Erythroblast (primary cell): ENCODE measurements at regions not wholly inside any gene's neighbourhood (a gene's known extent, or its start where the extent isn't known, plus 50 kb on each side); places are given as distances from the start of the nearest gene placed in this dataset.

Source experiments
- GATA1 ChIP-seq: IDR thresholded peaks from 2 replicates; pipeline ENCODE4 v1.6.1; 2011; ENCODE audit warnings: low read depth, mild to moderate bottlenecking, control low read depth, low read length, moderate library complexity
- POLR2A ChIP-seq: IDR thresholded peaks from 2 replicates; pipeline ENCODE4 v1.6.1; 2011; ENCODE audit warnings: mild to moderate bottlenecking, low read length

DNA sequence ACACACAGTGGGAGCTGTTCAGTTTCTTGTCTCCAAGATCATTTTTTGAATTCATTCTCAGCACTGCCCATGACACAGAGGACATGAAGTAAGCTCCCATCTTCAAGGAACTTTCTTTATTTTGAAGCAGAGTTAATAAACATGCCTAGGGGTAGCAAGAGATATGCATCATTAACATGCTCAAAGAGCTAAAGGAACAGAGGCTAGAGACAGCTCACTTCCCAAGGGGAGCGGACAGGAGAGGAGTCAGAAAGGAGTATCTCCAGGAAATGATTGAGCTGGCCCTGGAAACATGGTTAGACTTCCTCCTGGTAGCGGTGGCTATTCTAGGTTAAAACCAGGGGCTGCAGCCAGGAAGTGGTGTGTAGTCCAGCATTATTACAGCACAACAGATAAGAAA lies 135.9 kb downstream of the GPAM start:
- no peak for TF ChIP-seq POLR2A
- TF ChIP-seq GATA1 = no peak
